GM11168 (cell line): ENCODE measurements at regions not wholly inside any gene's neighbourhood (a gene's known extent, or its start where the extent isn't known, plus 50 kb on each side); places are given as distances from the start of the nearest gene placed in this dataset.

ENCODE experiments used
- in situ Hi-C: fragments of 300-500 bp; cut with MboI; formaldehyde crosslinking; loops from one replicate; pipeline ENCODE4 v1.12.0; 2022; ENCODE audit warnings: low sequenced_read_pairs; ENCODE audit not compliant: unreplicated experiment

- in situ Hi-C loops: no loop called here
These were observed 1578.3 kb upstream of the TENM3 start for GRCh38 chr4:180664766-180665368.

GRCh38 chr4:180665481-180665880, 1577.7 kb upstream of the TENM3 start:
- in situ Hi-C loops: no loop called here

- in situ Hi-C loops: no loop called here
These were observed 1577.0 kb upstream of the TENM3 start for GRCh38 chr4:180665994-180666824.

- in situ Hi-C loops: no loop called here
These were observed 1574.5 kb upstream of the TENM3 start for GRCh38 chr4:180668732-180669131.

GRCh38 chr4:180669680-180670079, 1573.5 kb upstream of the TENM3 start:
- in situ Hi-C loops: no loop called here

GRCh38 chr4:180674619-180675358, 1568.4 kb upstream of the TENM3 start:
- in situ Hi-C loops: no loop called here

- in situ Hi-C loops: no loop called here
These were observed 1567.9 kb upstream of the TENM3 start for GRCh38 chr4:180675359-180675650.

- in situ Hi-C loops: no loop called here
These were observed 1562.9 kb upstream of the TENM3 start for GRCh38 chr4:180680305-180680704.

GRCh38 chr4:180682776-180683175, 1560.4 kb upstream of the TENM3 start:
- in situ Hi-C loops: no loop called here

GRCh38 chr4:180683186-180683585, 1560.0 kb upstream of the TENM3 start:
- in situ Hi-C loops: no loop called here

GRCh38 chr4:180688480-180688879, 1554.7 kb upstream of the TENM3 start:
- in situ Hi-C loops: no loop called here

GRCh38 chr4:180694875-180695274, 1548.3 kb upstream of the TENM3 start:
- in situ Hi-C loops: no loop called here

GRCh38 chr4:180695851-180696250, 1547.4 kb upstream of the TENM3 start:
- in situ Hi-C loops: no loop called here

- in situ Hi-C loops: no loop called here
These were observed 1546.6 kb upstream of the TENM3 start for GRCh38 chr4:180696460-180697092.

GRCh38 chr4:180698550-180699195, 1544.5 kb upstream of the TENM3 start:
- in situ Hi-C loops: no loop called here

GRCh38 chr4:180706766-180707165, 1536.4 kb upstream of the TENM3 start:
- in situ Hi-C loops: no loop called here

- in situ Hi-C loops: no loop called here
These were observed 1532.4 kb upstream of the TENM3 start for GRCh38 chr4:180710628-180711337.

GRCh38 chr4:180717451-180718033, 1525.7 kb upstream of the TENM3 start:
- in situ Hi-C loops: no loop called here

GRCh38 chr4:180721356-180721755, 1521.8 kb upstream of the TENM3 start:
- in situ Hi-C loops: no loop called here
